Left renal cortex interstitium (tissue), 4 donors: ENCODE measurements at regions not wholly inside any gene's neighbourhood (a gene's known extent, or its start where the extent isn't known, plus 50 kb on each side); places are given as distances from the start of the nearest gene placed in this dataset.

Source experiments
- DNase-seq, 4 donors: peaks; one replicate each; pipeline ENCODE4 v3.0.0-alpha.2; 2013; ENCODE audit warnings: low read depth in 4 of 4, low spot score in 2 of 4, missing footprints in 1 of 4

DNA sequence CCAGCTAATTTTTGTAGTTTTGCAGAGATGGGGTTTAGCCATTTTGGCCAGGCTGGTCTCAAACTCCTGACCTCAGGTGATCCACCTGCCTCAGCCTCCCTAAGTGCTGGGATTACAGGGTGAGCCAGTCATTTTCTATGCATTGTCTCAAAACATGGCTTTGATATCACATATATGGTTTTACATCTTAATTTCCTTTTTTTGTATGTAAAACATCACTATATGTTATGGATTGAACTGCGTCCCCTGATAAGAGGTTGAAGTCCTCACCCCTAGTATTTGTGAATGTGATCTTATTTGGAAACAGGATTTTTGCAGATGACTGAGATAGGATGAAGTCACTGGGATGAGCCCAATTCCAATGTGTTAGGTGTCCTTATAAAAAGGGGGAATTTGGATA is 89.8 kb upstream of the MYCN start:
- DNase-seq = no peak

DNA sequence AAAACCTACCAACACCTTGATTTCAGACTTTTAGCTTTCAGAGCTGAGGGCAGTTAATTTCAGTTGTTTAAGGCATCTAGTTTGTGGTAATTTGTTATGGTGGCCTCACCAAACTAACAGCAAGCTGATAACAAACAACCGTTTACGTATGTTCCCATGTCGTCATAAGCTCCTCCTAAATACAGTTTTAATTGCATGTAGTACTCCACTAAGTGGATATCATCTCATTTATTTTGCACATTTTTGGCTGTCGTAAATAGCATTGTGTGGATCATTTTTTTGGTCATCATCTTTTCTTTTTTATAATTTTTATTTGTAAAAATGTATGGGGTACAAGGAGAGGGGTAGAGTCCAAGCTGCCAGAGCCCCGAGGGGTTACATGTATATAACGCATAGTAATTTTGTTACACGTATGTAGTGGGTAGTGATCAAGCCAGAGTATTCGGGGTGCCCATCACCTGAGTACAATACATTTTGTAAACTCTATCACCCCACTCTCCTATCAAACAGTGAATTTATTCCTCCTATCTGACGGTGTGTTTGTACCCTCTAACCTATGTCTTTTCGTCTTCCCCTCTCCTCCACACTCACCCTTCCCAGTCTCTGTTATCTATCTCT is 89.2 kb upstream of the MYCN start:
- no peak for DNase-seq

DNA sequence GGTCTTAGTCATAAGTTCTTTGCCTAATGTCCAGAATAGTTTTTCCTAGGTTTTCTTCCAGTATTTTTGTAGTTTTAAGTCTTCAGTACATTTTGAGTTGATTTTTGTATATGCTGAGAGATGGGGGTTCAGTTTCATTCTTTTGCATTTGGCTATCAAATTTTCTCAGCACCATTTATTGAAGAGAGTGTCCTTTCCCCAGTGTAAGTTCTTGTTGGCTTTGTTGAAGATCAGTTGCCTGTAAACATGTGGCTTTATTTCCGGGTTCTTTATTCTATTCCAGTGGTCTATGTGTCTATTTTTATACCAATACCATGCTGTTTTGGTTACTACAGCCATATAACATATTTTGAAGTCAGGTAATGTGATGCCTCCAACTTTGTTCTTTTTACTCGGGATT is 87.5 kb upstream of the MYCN start:
- DNase-seq = no peak

DNA sequence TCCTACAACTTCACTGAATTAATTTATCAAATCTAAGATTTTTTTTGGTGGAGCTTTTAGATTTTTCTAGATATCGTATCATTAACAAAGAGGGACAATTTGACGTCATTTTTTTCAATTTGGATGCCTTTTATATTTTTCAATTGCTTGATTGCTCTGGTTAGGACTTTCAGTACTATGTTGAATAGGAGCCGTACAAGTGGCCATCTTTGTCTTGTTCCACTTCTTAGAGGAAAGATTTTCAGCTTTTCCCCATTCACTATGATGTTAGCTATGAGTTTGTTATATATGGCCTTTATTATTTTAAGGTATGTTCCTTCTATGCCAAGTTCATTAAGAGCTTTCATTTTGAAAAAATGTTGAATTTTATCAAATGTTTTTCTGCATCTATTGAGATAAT is 86.4 kb upstream of the MYCN start:
- no peak for DNase-seq

DNA sequence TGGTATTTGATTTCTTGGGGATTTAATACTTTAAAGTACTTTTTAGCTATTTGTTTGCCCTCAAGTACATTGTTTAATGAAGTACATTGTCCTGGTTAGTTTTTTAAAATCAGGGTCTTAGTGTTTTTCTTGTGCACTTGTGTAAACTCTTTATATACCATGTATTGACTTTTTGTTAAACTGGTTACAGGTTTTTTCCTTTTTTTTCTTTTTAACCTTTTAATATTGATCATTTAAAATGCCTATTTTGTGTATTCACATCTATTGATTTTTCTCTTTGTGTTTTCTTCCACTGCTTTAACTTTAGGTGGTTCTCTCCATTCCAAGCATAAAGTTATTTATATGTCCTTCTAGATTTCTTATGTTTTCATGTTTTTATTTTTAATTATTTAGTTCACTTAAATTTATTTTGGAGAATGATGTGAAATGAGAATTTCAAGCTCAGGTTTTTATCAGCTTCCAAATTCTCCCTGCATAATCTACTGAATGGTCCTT is 84.5 kb upstream of the MYCN start:
- DNase-seq = no peak

DNA sequence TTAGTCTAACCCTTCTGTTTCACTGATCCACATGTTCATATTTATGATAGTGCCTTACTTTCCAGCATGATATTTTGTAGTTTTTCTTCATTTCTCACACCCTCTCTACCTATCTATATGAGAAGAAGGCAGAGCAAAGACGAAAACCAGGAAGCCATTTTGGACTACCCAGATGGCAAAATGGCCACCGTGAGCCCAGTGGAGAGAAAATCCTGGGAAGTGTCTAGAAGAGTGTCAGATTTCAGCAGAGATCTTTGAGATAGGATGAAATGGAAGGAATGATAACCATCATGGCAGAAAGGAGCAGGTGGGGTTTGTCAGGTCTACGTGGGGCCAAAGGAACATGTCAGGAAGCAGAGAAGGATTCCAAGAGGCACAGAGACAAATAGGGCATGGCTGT is 84.0 kb upstream of the MYCN start:
- no peak for DNase-seq

DNA sequence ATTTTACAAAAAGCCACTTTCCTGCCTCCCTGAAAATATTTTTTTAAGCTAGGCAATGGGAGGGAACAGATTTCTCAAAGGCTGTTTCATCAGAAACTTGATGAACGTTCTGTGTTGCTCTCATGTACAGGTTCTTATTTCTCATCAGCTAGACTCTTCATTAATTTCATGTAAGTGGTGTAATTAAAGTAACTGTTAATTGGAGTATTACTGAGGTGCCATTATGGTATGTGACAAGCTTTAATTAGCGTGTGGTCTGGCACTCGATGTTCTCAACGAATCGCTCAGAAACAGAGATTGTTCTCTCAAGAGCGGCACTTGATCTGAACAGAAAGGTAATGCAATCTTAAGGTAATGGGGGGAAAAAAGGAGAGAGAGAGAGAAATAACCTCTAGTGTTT is 81.9 kb upstream of the MYCN start:
- no peak for DNase-seq

DNA sequence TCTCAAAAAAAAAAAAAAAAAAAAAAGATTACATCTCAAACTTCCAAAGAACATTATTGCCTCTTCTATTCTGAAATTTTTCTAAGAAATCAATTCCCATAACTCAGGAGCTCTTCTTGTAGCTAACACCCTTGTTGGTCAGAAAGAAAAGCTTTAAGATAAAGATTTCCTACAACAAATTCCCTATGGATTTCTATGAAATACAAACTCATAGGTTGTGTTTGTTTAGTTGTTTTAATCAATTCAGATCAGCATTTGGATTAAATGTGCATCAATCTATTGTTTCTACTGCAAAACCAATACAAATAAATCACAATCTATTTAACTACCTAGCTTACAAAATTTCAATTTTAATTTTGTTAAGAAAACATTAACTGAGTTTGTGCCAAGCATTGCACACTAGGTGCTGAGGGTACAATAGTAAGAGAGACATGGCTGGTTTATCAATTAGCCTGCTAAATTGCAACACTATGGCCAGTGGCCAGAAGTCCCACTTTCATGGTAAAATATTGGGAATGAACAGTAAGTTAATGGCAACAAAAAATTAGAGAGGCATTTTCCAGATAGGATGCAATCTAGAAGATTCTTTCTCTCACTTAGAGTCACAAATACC is 80.2 kb upstream of the MYCN start:
- DNase-seq = no peak

DNA sequence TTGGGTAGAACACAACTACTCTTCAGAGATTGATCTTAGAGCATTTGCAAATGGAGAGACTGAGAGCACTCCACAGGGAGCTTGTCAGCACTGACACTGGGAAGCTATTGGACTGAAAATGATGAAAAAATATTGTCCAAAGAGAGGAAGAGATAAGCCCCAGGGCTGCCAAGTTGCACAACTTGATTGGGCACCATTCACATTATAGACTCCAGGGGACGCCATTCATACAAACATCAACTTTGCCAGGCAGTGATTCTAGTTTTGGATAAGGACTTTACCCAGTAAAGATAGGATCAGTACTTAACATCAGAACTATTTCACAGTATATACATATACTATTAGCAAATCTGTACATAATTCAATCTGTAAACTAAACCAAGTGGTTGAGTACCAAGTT is 79.6 kb upstream of the MYCN start:
- DNase-seq = no peak

DNA sequence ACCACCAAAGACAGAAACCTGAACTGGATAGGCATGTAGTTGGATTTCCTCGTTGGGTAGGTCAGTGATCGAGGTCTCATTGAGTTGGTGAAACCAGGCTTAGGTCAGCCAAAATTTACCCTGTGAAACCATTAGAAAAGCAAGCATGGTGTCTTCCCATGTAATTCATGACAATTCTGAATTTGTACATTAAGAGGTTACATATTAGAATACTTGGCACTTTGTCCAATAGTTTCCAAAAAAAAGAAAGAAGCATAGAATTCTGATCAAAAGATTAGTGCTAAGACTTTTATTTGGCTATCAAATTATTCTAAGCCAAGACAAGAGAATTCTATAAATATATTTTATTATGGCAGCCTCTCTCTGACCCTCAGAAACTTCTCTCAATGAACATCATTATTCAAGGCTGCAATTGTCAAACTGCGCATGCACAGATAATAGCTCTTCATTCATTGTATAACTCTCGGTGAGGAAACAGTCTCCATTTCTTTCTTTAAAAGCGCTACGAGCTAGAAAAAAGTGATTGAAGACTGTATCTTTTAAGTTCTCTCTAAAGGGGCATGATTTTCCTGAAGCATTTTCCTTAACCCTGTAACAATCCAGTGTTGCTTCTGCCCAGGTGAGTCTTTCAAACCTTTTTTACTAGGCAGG is 79.1 kb upstream of the MYCN start:
- DNase-seq = no peak

DNA sequence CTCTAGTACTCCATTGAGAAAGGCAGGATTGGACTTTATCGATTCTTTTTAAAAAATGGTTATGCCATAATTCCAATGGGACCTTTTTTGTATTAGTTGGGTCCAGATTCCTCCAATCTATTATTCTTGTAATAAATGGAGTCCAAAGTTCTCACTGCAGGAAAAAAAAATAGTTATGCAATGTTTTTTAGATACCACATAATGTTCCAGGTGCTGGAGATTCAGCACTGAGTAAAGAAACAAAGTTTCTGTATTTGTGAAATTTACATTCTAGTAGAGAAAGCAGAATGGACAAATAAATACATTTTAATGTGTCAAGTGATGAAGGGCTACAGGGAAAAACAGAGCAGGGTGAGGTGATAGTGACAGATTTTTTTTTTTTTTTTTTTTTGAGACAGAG is 78.5 kb upstream of the MYCN start:
- DNase-seq = no peak

DNA sequence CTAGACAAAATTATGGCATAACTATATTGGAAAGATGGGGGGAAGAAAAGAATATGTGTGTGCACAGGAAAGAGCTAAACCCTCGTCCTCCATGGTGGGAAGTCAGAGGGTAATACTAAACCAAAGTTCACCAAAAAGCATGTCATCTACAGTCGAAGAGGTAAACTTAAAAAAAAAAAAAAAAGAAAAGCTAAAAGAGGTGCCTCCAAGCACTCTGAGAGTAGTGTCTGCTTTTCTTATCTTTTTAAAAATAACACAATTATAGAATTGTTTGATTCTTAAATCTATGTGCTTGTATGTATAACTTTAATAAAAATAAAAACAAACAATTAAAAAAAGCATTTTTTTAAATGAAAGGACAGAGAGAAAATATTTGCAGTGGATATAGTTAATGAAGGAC is 77.3 kb upstream of the MYCN start:
- no peak for DNase-seq

DNA sequence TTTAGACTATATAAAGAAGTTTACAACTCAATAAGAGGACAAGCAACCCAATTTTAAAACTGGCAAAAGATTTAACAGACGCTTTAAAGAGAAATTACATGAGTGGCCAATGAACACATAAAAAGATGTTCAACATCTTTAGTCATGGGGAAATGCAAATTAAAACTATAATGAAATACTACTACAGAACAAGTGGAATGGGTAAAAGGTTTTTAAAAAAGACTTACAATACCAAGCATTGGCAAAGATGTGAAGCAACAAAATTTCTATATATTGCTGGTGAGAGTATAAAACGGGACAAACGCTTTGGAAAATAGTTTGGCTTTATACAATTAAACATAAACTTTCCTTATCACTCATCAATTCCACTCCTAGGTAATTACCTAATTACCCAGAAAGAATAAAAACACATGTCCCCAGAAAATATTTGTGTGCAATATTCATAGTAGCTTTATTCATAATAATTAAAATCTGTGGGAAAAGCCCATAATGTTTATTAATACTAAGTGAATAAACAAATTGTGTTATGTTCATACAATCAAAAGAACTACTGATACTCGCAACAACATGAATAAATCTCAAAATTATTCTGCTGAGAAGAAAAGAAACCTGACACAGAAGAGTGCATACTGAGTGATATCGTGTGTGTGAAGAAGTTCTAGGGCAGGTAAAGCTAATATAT is 76.7 kb upstream of the MYCN start:
- no peak for DNase-seq

DNA sequence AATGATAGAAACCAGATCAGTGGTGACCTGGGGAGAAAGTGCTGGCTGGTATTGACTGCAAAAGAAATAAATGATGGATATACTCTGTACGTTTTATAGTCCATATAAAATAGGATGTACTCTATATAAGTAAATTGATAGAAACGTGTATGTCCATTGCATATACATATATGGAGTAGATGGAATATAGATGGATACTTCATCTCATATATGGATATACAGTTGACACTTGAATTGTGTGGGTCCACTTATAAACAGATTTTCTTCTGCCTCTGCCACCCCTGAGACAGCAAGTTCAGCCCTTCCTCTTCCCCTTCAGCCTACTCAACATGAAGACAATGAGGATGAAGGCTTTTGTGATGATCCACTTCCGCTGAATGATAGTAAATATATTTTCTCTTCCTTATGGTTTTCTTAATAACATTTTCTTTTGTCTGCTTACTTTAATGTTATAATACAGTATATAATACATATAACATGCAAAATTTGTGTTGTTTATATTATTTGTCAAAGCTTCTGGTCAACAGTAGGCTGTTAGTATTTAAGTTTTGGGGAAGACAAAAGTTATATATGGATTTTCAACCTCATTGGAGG is 76.1 kb upstream of the MYCN start:
- no peak for DNase-seq

DNA sequence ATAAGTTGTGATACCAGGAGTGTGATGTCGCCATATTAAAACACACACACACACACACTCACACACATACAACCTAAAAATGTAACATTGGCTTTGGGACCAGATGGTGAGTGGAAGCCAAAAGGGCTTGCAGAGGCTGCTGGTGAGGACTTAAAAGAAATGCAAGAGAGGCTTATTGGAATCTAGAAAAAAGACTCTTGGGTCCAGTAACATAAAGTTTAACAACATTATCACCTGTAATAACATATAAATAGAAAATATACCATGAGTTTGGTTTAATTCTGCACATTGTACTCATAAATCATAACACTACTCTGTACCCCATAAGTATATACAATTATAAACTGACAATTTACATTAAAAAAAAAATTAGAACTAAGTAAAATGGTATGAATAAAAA is 74.4 kb upstream of the MYCN start:
- DNase-seq = no peak

DNA sequence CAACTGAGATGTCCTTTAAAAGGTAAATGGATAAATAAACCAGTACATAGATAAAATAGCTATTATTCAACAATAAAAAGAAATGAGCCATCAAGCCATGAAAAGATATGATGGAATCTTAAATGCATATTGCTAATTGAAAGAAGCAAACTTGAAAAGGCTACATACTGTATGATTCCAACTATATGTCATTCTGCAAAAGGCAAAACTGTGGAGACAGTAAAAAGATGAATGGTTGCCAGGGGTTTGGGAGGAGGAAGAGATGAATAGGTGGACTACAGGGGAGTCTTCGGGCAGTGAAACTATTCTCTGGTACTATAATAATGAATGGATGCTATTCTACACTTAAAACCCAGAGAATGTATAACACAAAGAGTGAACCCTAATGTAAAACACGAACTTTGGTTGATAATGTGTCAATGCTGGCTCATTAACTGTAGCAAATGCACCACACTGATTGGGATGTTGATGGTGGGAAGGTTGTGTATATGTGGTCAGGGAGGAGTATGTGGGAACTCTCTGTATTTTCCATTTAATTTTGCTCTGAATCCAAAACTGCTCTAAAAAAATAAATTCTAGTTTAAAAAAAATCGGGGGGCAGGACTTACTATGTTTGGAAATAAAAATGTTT is 73.7 kb upstream of the MYCN start:
- DNase-seq = no peak

DNA sequence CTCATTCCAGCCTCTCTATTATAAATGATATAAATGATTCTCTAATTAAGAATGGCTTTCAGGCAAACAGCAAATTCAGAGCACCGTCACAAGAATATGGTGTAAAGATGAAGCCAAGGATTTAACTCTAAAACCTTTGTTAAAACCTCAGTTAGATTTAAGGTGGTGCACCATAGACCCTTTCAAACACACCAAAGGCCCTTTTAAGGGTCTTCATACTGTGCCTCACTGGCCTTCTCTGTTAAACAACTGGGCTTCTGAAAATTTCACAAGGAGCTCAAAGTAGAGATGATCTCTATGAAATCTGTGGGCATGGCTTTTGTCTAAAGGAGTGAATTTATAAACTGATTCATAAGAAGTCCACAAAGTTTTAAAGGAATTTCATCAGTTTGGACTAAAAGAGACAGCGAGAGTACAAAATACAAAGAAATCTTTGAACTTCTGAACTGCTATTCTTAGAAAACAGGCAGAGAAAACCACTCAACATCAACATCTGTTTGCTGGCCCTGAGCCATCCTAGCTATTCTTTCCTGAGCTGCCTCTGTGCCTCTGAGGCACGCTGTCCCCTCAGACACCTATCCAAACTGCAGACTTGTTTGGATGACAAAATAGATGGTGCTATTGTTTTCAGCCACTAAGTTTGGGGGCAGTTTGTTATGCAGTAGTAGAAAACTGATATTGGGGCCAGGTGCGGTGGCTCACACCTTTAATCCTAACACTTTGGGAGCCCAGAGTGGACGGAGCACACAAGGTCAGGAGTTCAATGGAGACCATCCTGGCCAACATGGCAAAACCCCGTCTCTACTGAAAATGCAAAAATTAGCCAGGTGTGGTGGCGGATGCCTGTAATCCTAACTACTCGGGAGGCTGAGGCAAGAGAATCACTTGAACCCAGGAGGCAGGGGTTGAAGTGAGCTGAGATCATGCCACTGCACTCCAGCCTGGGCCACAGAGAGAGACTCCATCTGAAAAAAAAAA is 72.9 kb upstream of the MYCN start:
- no peak for DNase-seq

DNA sequence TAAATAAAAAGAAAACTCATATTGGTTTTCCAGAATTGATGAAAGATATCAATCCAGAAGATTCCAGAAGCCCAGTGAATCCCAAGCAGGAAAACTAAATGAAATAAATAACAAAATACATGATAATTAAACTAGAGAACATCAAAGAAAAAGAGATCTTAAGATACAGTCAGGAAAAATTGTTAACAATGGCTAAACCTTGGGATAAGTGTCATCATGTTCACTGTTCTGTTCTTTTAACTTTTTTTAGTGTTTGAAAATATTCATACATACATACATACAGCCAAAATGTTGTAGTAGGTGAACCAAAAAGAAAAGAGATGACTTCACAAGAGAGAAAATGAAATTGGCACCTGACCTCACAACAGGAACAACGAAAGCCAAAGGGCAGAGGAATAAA is 72.2 kb upstream of the MYCN start:
- DNase-seq = no peak

DNA sequence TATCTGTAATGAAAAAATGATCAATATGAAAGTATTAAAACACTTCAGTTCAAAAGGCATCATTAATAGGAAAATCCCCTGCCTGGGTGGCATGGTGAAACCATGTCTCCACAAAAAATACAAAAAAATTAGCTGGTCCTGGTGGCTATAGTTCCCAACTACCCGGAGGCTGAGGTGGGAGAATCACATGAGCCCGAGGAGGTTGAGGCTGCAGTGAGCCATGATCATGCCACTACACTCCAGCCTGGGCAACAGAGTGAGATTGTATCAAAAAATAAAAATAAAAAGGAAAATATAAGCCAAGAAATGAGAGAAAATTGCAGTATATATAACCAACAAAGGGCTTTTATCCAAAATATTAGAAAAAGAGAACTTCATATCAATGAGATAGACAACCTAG is 71.6 kb upstream of the MYCN start:
- no peak for DNase-seq

DNA sequence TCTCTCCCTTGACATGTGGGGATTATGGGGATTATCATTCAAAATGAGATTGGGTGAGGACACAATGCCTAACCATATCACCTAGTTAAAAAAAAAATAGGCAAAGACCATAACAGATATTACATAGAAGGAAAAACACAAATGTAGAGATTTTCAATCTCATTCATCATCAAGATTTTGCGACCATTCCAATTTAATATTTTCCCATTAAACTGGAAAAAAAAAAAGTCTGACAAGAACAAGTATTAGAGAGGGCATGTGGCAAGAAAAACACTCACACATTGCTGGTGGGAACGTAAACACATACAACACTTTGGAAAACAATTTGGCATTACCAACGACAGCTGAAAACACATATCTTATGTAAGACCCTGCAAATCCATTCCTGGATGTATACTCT is 71.0 kb upstream of the MYCN start:
- no peak for DNase-seq
